WTC11 (cell line): ENCODE measurements at regions not wholly inside any gene's neighbourhood (a gene's known extent, or its start where the extent isn't known, plus 50 kb on each side); places are given as distances from the start of the nearest gene placed in this dataset.

Experiments used
- ATAC-seq: fragments of 200-7000 bp; cut with Tn5 transposase; 2 replicates; pipeline ENCODE4 v1.10.0; 2021; ENCODE audit warnings: mild to moderate bottlenecking, moderate library complexity
- CTCF ChIA-PET: fragments of 300-600 bp; sonication (Branson Sonifier 250); formaldehyde crosslinking; loops from one replicate; lab custom pipeline; 2021; ENCODE audit warnings: antibody characterized with exemption; lab: Charles Lee
- POLR2A ChIA-PET: fragments of 350-600 bp; sonication (Branson Sonifier 250); formaldehyde crosslinking; loops from one replicate; lab custom pipeline; 2021; ENCODE audit warnings: antibody characterized with exemption; lab: Charles Lee
- DNase-seq: peaks from one replicate; pipeline ENCODE4 v3.0.0; 2021; ENCODE audit warnings: low spot score
- H3K27ac Mint-ChIP-seq: 2 replicates; pipeline ENCODE4 v1.8.0; 2021; ENCODE audit warnings: mixed read lengths
- H3K27me3 Mint-ChIP-seq: 2 replicates; pipeline ENCODE4 v1.8.0; 2021; ENCODE audit warnings: low read depth, mild to moderate bottlenecking, moderate library complexity, mixed read lengths
- H3K36me3 Mint-ChIP-seq: 2 replicates; pipeline ENCODE4 v1.8.0; 2021; ENCODE audit warnings: mixed read lengths
- H3K4me1 Mint-ChIP-seq: 2 replicates; pipeline ENCODE4 v1.8.0; 2022; ENCODE audit warnings: mixed read lengths
- H3K4me3 Mint-ChIP-seq: 2 replicates; pipeline ENCODE4 v1.8.0; 2021; ENCODE audit warnings: mild to moderate bottlenecking, moderate library complexity, mixed read lengths
- H3K9me3 Mint-ChIP-seq: 2 replicates; pipeline ENCODE4 v1.8.0; 2021; ENCODE audit warnings: mixed read lengths
- ELF4 ChIP-seq: sonication (generic); formaldehyde crosslinking; IDR thresholded peaks from 2 replicates; pipeline ENCODE4 v1.8.1; 2022; ENCODE audit warnings: low read depth, mild to moderate bottlenecking, moderate library complexity, missing genetic modification reagents
- EMX1 ChIP-seq: fragments of 250-450 bp; sonication (Bioruptor Pico); IDR thresholded peaks from 2 replicates; pipeline ENCODE4 v1.8.0; 2021; ENCODE audit warnings: mild to moderate bottlenecking
- GTF2I ChIP-seq: fragments of 250-450 bp; sonication (Bioruptor Pico); conservative IDR thresholded peaks from 2 replicates; pipeline ENCODE4 v1.4.0; 2021; ENCODE audit warnings: mild to moderate bottlenecking
- HMGA2 ChIP-seq: fragments of 250-450 bp; sonication (Bioruptor Pico); IDR thresholded peaks from 2 replicates; pipeline ENCODE4 v1.4.0; 2021; ENCODE audit warnings: mild to moderate bottlenecking, moderate library complexity
- MXD4 ChIP-seq: fragments of 250-450 bp; sonication (Bioruptor Pico); IDR thresholded peaks from 2 replicates; pipeline ENCODE4 v1.8.0; 2021; ENCODE audit warnings: mild to moderate bottlenecking, moderate library complexity, borderline replicate concordance
- NFATC4 ChIP-seq: fragments of 250-450 bp; sonication (Bioruptor Pico); IDR thresholded peaks from 2 replicates; pipeline ENCODE4 v1.9.0; 2021; ENCODE audit warnings: mild to moderate bottlenecking
- NR1H2 ChIP-seq: sonication (generic); formaldehyde crosslinking; IDR thresholded peaks from 2 replicates; pipeline ENCODE4 v1.9.0; 2021; ENCODE audit warnings: mild to moderate bottlenecking, moderate library complexity, missing genetic modification reagents
- NR2C2 ChIP-seq: sonication (generic); formaldehyde crosslinking; IDR thresholded peaks from 2 replicates; pipeline ENCODE4 v1.8.0; 2022; ENCODE audit warnings: mild to moderate bottlenecking, missing genetic modification reagents
- NR3C1 ChIP-seq: sonication (generic); formaldehyde crosslinking; conservative IDR thresholded peaks from 2 replicates; pipeline ENCODE4 v1.8.1; 2023; ENCODE audit warnings: low read depth, mild to moderate bottlenecking, missing genetic modification reagents
- SMAD4 ChIP-seq: sonication (generic); formaldehyde crosslinking; IDR thresholded peaks from 2 replicates; pipeline ENCODE4 v1.8.0; 2022; ENCODE audit warnings: mild to moderate bottlenecking, missing genetic modification reagents
- SP1 ChIP-seq: sonication (generic); formaldehyde crosslinking; conservative IDR thresholded peaks from 2 replicates; pipeline ENCODE4 v1.8.1; 2022; ENCODE audit warnings: missing genetic modification reagents
- TP53 ChIP-seq: sonication (generic); formaldehyde crosslinking; IDR thresholded peaks from 2 replicates; pipeline ENCODE4 v1.8.1; 2023; ENCODE audit warnings: mild to moderate bottlenecking, missing genetic modification reagents
- ZNF219 ChIP-seq: sonication (generic); formaldehyde crosslinking; IDR thresholded peaks from 2 replicates; pipeline ENCODE4 v1.8.0; 2023; ENCODE audit warnings: missing genetic modification reagents, mild to moderate bottlenecking, borderline replicate concordance
- ZNF317 ChIP-seq: sonication (generic); formaldehyde crosslinking; IDR thresholded peaks from 2 replicates; pipeline ENCODE4 v1.8.1; 2023; ENCODE audit warnings: low read depth, mild to moderate bottlenecking, moderate library complexity, missing genetic modification reagents, borderline replicate concordance
- TF ChIP-seq, protein P1 (sequence below): sonication (generic); formaldehyde crosslinking; IDR thresholded peaks from 2 replicates; pipeline ENCODE4 v1.8.0; 2022; ENCODE audit warnings: mild to moderate bottlenecking, missing genetic modification reagents
- TF ChIP-seq, protein P2 (sequence below): fragments of 250-450 bp; sonication (Bioruptor Pico); conservative IDR thresholded peaks from 2 replicates; pipeline ENCODE4 v1.9.0; 2021; ENCODE audit warnings: mild to moderate bottlenecking
- TF ChIP-seq, protein P3 (sequence below): sonication (generic); formaldehyde crosslinking; IDR thresholded peaks from 2 replicates; pipeline ENCODE4 v1.8.1; 2023; ENCODE audit warnings: mild to moderate bottlenecking, missing genetic modification reagents
- TF ChIP-seq, protein P4 (sequence below): sonication (generic); formaldehyde crosslinking; IDR thresholded peaks from 2 replicates; pipeline ENCODE4 v1.8.0; 2022; ENCODE audit warnings: mild to moderate bottlenecking, missing genetic modification reagents
- TF ChIP-seq, protein P5 (sequence below): sonication (generic); formaldehyde crosslinking; IDR thresholded peaks from 2 replicates; pipeline ENCODE4 v1.8.0; 2023; ENCODE audit warnings: missing genetic modification reagents
- TF ChIP-seq, protein P6 (sequence below): sonication (generic); formaldehyde crosslinking; conservative IDR thresholded peaks from 2 replicates; pipeline ENCODE4 v1.8.1; 2022; ENCODE audit warnings: mild to moderate bottlenecking, missing genetic modification reagents

DNA sequence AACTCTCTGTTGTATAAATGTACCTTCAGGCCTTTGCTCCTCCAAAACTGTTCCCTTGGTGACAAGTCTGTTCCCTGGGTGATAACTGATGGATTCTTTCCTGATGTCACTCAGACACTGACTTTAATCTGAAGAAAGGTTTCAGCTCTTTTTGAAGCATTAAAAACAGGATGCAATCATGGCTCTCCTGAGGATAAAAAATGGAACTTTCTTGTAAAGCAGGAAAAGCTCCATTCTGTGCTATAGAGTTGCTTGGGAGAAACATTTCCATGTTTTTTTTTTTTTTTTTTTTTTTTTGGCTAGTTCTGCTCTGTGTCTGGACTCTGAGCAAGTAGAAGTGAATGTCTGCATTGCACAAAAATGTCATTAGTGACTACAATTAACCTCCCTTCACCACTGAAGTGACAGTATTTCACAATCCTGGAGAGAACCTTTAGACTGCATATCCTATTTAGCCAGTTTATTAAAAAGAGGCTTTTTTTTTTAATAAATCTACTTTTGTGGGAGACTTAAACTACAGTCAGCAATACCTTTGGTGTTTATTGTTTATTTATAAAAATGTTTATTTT lies 101.7 kb upstream of the PRMT6 start:
- Mint-ChIP-seq H3K27me3 (no peaks in the 10 kb centered on the region), H3K4me1 (peaks cover 12% of the 10 kb centered on the region), H3K27ac (no peak overlapping the region), H3K4me3 (no peak overlapping the region), H3K36me3 (no peaks in the 10 kb centered on the region), H3K9me3 (no peaks in the 10 kb centered on the region)
- ChIA-PET CTCF (no interaction called here), POLR2A (no interaction called here)
- ATAC-seq (no peak), DNase-seq (no peak)
- TF ChIP-seq ELF4 (CRISPR knock-in tag) (no peak), NR2C2 (CRISPR knock-in tag) (no peak), NR1H2 (no peak), ZNF317 (CRISPR knock-in tag) (no peak), ZNF219 (CRISPR knock-in tag) (no peak), NFATC4 (CRISPR knock-in tag) (no peak), SP1 (CRISPR knock-in tag) (no peak), NR3C1 (CRISPR knock-in tag) (no peak), EMX1 (no peak)
- TF ChIP-seq, protein P1, sequence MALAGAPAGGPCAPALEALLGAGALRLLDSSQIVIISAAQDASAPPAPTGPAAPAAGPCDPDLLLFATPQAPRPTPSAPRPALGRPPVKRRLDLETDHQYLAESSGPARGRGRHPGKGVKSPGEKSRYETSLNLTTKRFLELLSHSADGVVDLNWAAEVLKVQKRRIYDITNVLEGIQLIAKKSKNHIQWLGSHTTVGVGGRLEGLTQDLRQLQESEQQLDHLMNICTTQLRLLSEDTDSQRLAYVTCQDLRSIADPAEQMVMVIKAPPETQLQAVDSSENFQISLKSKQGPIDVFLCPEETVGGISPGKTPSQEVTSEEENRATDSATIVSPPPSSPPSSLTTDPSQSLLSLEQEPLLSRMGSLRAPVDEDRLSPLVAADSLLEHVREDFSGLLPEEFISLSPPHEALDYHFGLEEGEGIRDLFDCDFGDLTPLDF (CRISPR knock-in tag), result no peak
- TF ChIP-seq, protein P2, sequence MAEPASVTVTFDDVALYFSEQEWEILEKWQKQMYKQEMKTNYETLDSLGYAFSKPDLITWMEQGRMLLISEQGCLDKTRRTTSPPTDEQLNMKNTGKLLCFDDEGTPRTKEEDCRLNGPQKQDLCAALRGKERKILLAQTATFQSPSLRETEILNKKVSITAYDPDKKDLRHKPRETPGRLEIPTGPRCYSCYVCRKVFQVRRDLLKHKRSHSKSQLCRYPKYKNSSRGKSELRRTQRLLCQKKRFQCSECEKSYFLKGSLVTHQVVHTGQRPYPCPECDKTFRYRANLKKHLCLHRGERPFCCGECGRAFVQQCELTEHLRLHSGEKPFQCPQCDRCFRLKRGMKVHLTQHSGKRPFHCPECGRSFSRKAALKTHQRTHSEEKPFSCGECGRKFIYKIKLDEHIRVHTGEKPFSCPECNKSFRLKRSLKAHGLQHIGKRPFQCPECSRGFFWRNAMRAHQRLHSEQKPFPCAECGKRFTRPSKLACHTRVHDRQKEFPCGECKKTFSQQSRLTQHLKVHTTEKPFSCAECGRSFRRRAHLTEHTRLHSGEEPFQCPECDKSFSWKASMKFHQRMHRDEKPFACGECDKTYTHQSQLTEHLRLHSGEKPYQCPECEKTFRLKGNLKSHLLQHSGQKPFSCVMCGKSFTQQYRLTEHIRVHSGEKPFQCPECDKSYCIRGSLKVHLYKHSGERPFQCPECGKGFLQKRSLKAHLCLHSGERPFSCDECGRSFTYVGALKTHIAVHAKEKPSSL, result no peak
- TF ChIP-seq, protein P3, sequence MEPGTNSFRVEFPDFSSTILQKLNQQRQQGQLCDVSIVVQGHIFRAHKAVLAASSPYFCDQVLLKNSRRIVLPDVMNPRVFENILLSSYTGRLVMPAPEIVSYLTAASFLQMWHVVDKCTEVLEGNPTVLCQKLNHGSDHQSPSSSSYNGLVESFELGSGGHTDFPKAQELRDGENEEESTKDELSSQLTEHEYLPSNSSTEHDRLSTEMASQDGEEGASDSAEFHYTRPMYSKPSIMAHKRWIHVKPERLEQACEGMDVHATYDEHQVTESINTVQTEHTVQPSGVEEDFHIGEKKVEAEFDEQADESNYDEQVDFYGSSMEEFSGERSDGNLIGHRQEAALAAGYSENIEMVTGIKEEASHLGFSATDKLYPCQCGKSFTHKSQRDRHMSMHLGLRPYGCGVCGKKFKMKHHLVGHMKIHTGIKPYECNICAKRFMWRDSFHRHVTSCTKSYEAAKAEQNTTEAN (CRISPR knock-in tag), result no peak
- TF ChIP-seq, protein P4, sequence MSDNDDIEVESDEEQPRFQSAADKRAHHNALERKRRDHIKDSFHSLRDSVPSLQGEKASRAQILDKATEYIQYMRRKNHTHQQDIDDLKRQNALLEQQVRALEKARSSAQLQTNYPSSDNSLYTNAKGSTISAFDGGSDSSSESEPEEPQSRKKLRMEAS (CRISPR knock-in tag), result no peak
- TF ChIP-seq, protein P5, sequence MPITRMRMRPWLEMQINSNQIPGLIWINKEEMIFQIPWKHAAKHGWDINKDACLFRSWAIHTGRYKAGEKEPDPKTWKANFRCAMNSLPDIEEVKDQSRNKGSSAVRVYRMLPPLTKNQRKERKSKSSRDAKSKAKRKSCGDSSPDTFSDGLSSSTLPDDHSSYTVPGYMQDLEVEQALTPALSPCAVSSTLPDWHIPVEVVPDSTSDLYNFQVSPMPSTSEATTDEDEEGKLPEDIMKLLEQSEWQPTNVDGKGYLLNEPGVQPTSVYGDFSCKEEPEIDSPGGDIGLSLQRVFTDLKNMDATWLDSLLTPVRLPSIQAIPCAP, result no peak

DNA sequence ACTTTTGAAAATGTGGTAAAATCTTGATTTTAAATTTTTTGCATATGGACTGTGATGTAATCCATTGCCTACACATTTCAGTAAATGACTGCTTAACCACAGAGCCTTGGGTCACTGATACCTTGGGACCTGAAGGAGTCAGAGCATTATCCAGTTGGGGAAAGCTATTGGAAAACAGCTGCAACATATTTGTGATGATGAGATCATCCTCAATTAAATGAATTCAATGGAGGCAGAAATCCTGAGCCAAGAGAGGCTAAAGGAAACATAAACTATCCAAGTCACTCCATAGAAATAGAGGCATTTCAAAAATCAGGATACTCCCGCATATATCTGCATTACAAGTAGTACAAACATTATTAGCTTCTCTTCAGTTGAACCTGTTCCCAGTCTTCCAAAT lies 99.8 kb upstream of the PRMT6 start:
- DNase-seq (no peak), ATAC-seq (no peak)
- Mint-ChIP-seq H3K9me3 (no peaks in the 10 kb centered on the region), H3K27ac (no peak overlapping the region), H3K27me3 (no peaks in the 10 kb centered on the region), H3K4me1 (peaks cover 16% of the 10 kb centered on the region), H3K4me3 (no peak overlapping the region), H3K36me3 (no peaks in the 10 kb centered on the region)
- POLR2A ChIA-PET, result no interaction called here
- CTCF ChIA-PET, result interaction anchor here (0.6 kb wide), 1 partner anchor 186 kb away, joined by 3 read pairs; no protein-coding TSS in a partner anchor
- TF ChIP-seq, protein P6, sequence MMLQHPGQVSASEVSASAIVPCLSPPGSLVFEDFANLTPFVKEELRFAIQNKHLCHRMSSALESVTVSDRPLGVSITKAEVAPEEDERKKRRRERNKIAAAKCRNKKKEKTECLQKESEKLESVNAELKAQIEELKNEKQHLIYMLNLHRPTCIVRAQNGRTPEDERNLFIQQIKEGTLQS (CRISPR knock-in tag), result no peak
- no peak for TF ChIP-seq TP53 (CRISPR knock-in tag)
- TF ChIP-seq NR2C2 (CRISPR knock-in tag), result no peak

DNA sequence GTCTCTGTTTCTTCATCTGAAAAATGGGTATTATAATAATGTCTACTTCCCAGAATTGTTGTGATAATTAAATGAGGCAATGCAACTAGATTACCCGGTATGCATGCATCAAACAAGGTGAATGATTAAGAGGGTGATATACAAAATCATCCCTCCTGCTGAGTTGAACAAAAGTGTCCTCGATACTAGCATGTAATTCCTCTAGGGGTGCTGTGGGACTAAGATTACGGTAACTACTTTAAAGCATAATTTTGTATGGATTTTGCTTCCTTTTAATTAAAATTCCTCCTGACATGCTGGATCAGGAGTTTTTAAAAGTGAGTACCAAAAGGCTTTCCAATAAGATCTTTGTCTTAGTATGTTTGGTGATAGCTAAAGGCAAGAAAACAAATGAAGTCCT lies 98.7 kb upstream of the PRMT6 start:
- H3K4me3 Mint-ChIP-seq, result no peak overlapping the region
- H3K27ac Mint-ChIP-seq, result no peak overlapping the region
- POLR2A ChIA-PET, result no interaction called here
- TF ChIP-seq GTF2I (CRISPR knock-in tag), result no peak
- TF ChIP-seq MXD4 (CRISPR knock-in tag), result no peak
- no peak for TF ChIP-seq SMAD4 (CRISPR knock-in tag)
- TF ChIP-seq HMGA2 (CRISPR knock-in tag), result no peak
- DNase-seq (no peak), ATAC-seq (peak; percentile 36; the same call in 1 of the 2 replicates)
- no peaks in the 10 kb centered on the region for H3K36me3 Mint-ChIP-seq
- peaks cover 16% of the 10 kb centered on the region for H3K4me1 Mint-ChIP-seq
- H3K9me3 Mint-ChIP-seq, result no peaks in the 10 kb centered on the region
- H3K27me3 Mint-ChIP-seq, result no peaks in the 10 kb centered on the region
- CTCF ChIA-PET, result interaction anchor here (0.6 kb wide), 1 partner anchor 183 kb away, joined by 3 read pairs; no protein-coding TSS in a partner anchor
